Hepatocyte (in vitro differentiated cells): ENCODE measurements at regions not wholly inside any gene's neighbourhood (a gene's known extent, or its start where the extent isn't known, plus 50 kb on each side); places are given as distances from the start of the nearest gene placed in this dataset.

ENCODE experiments used
- DNase-seq: peaks from one replicate; pipeline ENCODE4 v3.0.0-alpha.2; 2016; ENCODE audit warnings: low spot score
- H2AFZ ChIP-seq: fragments of 200-600 bp; sonication (generic); 2 replicates; pipeline ENCODE4 v1.6.0; 2016; ENCODE audit warnings: antibody characterized with exemption, mild to moderate bottlenecking
- H3K27ac ChIP-seq: fragments of 200-600 bp; sonication (generic); 2 replicates; pipeline ENCODE4 v1.5.1; 2016; ENCODE audit warnings: mild to moderate bottlenecking
- H3K27me3 ChIP-seq: fragments of 200-600 bp; sonication (generic); 2 replicates; pipeline ENCODE4 v1.6.1; 2016
- H3K36me3 ChIP-seq: fragments of 200-600 bp; sonication (generic); replicated peaks from 2 replicates; pipeline ENCODE4 v1.5.1; 2016; ENCODE audit warnings: low read depth; ENCODE audit not compliant: insufficient read depth
- H3K4me1 ChIP-seq: fragments of 200-600 bp; sonication (generic); 2 replicates; pipeline ENCODE4 v1.5.1; 2016; ENCODE audit warnings: mild to moderate bottlenecking, moderate library complexity; ENCODE audit not compliant: insufficient read depth
- H3K4me2 ChIP-seq: fragments of 200-600 bp; sonication (generic); 2 replicates; pipeline ENCODE4 v1.6.0; 2016
- H3K4me3 ChIP-seq: fragments of 200-600 bp; sonication (generic); 2 replicates; pipeline ENCODE4 v1.5.1; 2016; ENCODE audit warnings: mild to moderate bottlenecking
- H3K79me2 ChIP-seq: fragments of 200-600 bp; sonication (generic); 2 replicates; pipeline ENCODE4 v1.6.0; 2017; ENCODE audit warnings: mild to moderate bottlenecking
- H3K9me2 ChIP-seq: fragments of 200-600 bp; sonication (generic); replicated peaks from 2 replicates; pipeline ENCODE4 v1.6.0; 2017; ENCODE audit warnings: mild to moderate bottlenecking; ENCODE audit not compliant: insufficient read depth
- H3K9me3 ChIP-seq: fragments of 200-600 bp; sonication (generic); 2 replicates; pipeline ENCODE4 v1.5.1; 2016; ENCODE audit warnings: low read depth, mild to moderate bottlenecking
- H4K20me1 ChIP-seq: fragments of 200-600 bp; sonication (generic); 2 replicates; pipeline ENCODE4 v1.6.0; 2016; ENCODE audit warnings: mild to moderate bottlenecking; ENCODE audit not compliant: insufficient read depth, poor library complexity, severe bottlenecking
- EZH2 ChIP-seq: fragments of 200-600 bp; sonication (generic); IDR thresholded peaks from 2 replicates; pipeline ENCODE4 v1.6.1; 2016; ENCODE audit warnings: antibody characterized with exemption, mild to moderate bottlenecking, borderline replicate concordance
- EZH2phosphoT487 ChIP-seq: fragments of 200-600 bp; sonication (generic); IDR thresholded peaks from one replicate; pipeline ENCODE4 v1.6.1; 2018; ENCODE audit warnings: antibody characterized with exemption, mild to moderate bottlenecking, low read depth, moderate library complexity; ENCODE audit not compliant: unreplicated experiment, severe bottlenecking
- WGBS: methylation state at CpG from one replicate; pipeline ENCODE4 v1.1.6; 2016; ENCODE audit warnings: low lambda C conversion rate; ENCODE audit errors: missing lambda C conversion rate; 5-methylcytosine and 5-hydroxymethylcytosine counted together
- TF ChIP-seq, protein P1 (sequence below): fragments of 200-600 bp; sonication (generic); IDR thresholded peaks from 2 replicates; pipeline ENCODE4 v1.5.1; 2016; ENCODE audit warnings: antibody characterized with exemption, mild to moderate bottlenecking; ENCODE audit not compliant: poor library complexity

DNA sequence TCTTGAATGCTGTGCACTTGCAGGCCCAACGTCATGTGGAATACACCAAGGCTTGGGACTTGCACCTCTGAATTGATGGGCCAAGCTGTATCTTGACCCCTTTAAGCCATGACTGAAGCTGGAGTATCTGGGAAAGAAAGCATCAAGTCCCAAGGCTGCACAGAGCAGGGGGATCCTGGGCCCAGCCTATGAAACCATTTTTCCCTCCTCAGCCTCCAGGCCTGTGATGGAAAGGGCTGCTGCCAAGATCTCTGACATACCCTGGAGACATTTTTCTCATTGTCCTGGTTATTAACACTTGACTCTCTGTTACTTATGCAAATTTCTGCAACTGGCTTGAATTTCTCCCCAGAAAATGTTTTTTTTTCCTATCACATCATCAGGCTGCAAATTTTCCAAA, 174.0 kb upstream of the SNX2 start:
- Histone ChIP-seq H3K9me3 (no peaks in the 10 kb centered on the region), H3K4me3 (no peak overlapping the region), H3K27me3 (no peaks in the 10 kb centered on the region), H3K27ac (no peak overlapping the region), H3K9me2 (no peaks in the 10 kb centered on the region), H3K4me1 (no peaks in the 10 kb centered on the region), H2AFZ (no peak overlapping the region), H3K79me2 (no peaks in the 10 kb centered on the region), H3K4me2 (no peak overlapping the region), H4K20me1 (no peaks in the 10 kb centered on the region), H3K36me3 (no peaks in the 10 kb centered on the region)
- TF ChIP-seq EZH2 (no peak), EZH2phosphoT487 (no peak)
- TF ChIP-seq, protein P1, sequence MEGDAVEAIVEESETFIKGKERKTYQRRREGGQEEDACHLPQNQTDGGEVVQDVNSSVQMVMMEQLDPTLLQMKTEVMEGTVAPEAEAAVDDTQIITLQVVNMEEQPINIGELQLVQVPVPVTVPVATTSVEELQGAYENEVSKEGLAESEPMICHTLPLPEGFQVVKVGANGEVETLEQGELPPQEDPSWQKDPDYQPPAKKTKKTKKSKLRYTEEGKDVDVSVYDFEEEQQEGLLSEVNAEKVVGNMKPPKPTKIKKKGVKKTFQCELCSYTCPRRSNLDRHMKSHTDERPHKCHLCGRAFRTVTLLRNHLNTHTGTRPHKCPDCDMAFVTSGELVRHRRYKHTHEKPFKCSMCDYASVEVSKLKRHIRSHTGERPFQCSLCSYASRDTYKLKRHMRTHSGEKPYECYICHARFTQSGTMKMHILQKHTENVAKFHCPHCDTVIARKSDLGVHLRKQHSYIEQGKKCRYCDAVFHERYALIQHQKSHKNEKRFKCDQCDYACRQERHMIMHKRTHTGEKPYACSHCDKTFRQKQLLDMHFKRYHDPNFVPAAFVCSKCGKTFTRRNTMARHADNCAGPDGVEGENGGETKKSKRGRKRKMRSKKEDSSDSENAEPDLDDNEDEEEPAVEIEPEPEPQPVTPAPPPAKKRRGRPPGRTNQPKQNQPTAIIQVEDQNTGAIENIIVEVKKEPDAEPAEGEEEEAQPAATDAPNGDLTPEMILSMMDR, result no peak
- no peak for DNase-seq
- WGBS, result 84% methylated on average over 1 of the region's 1 CpG

DNA sequence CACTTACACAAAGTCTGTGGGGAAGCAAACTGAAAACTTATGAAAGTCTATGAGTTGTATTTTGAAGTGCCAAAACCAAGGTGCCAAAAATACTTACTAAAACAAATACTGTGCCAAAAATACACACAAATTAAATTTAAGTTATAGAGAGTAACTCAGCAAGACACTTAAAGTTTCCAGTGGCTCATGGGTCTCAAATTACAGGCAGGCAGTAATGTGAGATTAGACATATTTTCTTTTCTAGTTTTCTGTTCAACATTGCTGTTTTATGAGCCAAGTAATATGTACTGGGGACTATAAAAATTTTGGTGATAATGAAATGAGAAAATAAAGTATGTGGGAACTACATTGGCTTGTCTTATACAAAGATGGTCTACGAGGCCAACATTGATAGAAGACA, 172.2 kb upstream of the SNX2 start:
- DNase-seq, result no peak
- no peaks in the 10 kb centered on the region for H3K9me2 ChIP-seq
- H4K20me1 ChIP-seq, result no peaks in the 10 kb centered on the region
- H3K4me1 ChIP-seq, result no peaks in the 10 kb centered on the region
- no peak overlapping the region for H2AFZ ChIP-seq
- H3K79me2 ChIP-seq, result no peaks in the 10 kb centered on the region
- TF ChIP-seq, protein P1, result no peak
- TF ChIP-seq EZH2 (no peak), EZH2phosphoT487 (no peak)
- H3K9me3 ChIP-seq, result no peaks in the 10 kb centered on the region
- no peak overlapping the region for H3K4me3 ChIP-seq
- 86% methylated on average over 1 of the region's 1 CpG for WGBS
- H3K27me3 ChIP-seq, result no peaks in the 10 kb centered on the region
- no peak overlapping the region for H3K27ac ChIP-seq
- H3K36me3 ChIP-seq, result no peaks in the 10 kb centered on the region
- H3K4me2 ChIP-seq, result no peak overlapping the region

DNA sequence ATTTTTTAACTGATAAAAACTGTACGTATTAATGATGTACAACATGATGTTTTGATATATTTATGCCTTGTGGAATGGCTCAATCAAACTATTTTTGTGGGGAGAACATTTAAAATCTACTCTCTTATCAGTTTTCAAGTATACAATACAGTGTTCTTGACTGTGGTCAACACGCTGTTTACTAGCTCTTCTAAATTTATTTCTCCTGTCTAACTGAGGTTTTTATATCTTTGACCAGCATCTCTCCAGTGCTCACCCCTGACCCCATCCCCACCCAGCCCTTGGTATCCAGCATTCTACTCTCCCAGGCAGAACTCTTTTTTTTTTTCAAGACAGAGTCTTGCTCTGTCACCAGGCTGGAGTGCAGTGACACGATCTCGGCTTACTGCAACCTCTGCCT, 169.6 kb upstream of the SNX2 start:
- WGBS, result 78% methylated on average over 4 of the region's 4 CpGs
- no peak overlapping the region for H2AFZ ChIP-seq

More for the DNA sequence above, 169.6 kb upstream of the SNX2 start:
- peaks cover 3% of the 10 kb centered on the region for H3K4me1 ChIP-seq
- no peaks in the 10 kb centered on the region for H3K9me2 ChIP-seq
- TF ChIP-seq EZH2, result no peak
- TF ChIP-seq, protein P1, result no peak
- TF ChIP-seq EZH2phosphoT487, result no peak
- H3K4me3 ChIP-seq, result no peak overlapping the region
- no peaks in the 10 kb centered on the region for H3K27me3 ChIP-seq
- H4K20me1 ChIP-seq, result no peaks in the 10 kb centered on the region
- no peaks in the 10 kb centered on the region for H3K79me2 ChIP-seq
- H3K36me3 ChIP-seq, result no peaks in the 10 kb centered on the region
- H3K4me2 ChIP-seq, result no peak overlapping the region
- no peak for DNase-seq
- H3K9me3 ChIP-seq, result no peaks in the 10 kb centered on the region
- H3K27ac ChIP-seq, result no peak overlapping the region
